ENCODE measurements at regions not wholly inside any gene's neighbourhood (a gene's known extent, or its start where the extent isn't known, plus 50 kb on each side); places are given as distances from the start of the nearest gene placed in this dataset.

- TF ChIP-seq CTCF (conservative IDR thresholded peaks at IDR 0.05 in 1 of 2, IDR thresholded peaks at IDR 0.05 in 1 of 2; ENCODE audit: low read depth in 1 of 2, low read length in 2 of 2), result no peak
- TF ChIP-seq EZH2 (IDR thresholded peaks at IDR 0.05; ENCODE audit: low read length, missing control alignments), result no peak
These were observed 122.7 kb upstream of the SLC28A3 start for GRCh38 chr9:84463272-84463671.

All from fibroblast of lung (primary cell).